A549 (cell line): ENCODE measurements at regions not wholly inside any gene's neighbourhood (a gene's known extent, or its start where the extent isn't known, plus 50 kb on each side); places are given as distances from the start of the nearest gene placed in this dataset.

Experiments
- BHLHE40 ChIP-seq: IDR thresholded peaks from 2 replicates; pipeline ENCODE4 v1.6.1; 2012; ENCODE audit warnings: low read depth, low read length, inconsistent platforms
- CTCF ChIP-seq: fragments of >200 bp; sonication (Bioruptor Twin); formaldehyde crosslinking; IDR thresholded peaks from 3 replicates; pipeline ENCODE4 v1.5.1; 2016
- MAZ ChIP-seq: fragments of 150-350 bp; IDR thresholded peaks from 2 replicates; pipeline ENCODE4 v1.6.1; 2014; ENCODE audit warnings: antibody characterized with exemption, low read depth, low read length, borderline replicate concordance
- POLR2A ChIP-seq: IDR thresholded peaks from 2 replicates; pipeline ENCODE4 v1.6.1; 2012; ENCODE audit warnings: mild to moderate bottlenecking, low read length
- POLR2AphosphoS2 ChIP-seq: conservative IDR thresholded peaks from 2 replicates; pipeline ENCODE4 v1.6.1; 2012; ENCODE audit warnings: low read length, improper control_type of control experiment, inconsistent platforms
- RCOR1 ChIP-seq: fragments of 150-350 bp; IDR thresholded peaks from 2 replicates; pipeline ENCODE4 v1.6.1; 2014; ENCODE audit warnings: antibody characterized with exemption, low read length, low read depth
- RNF2 ChIP-seq: fragments of 200-600 bp; sonication (generic); IDR thresholded peaks from 2 replicates; pipeline ENCODE4 v1.6.1; 2016; ENCODE audit warnings: low read depth, mild to moderate bottlenecking, antibody characterized with exemption, moderate library complexity, borderline replicate concordance
- ZSCAN20 ChIP-seq: fragments of 250-450 bp; sonication (Bioruptor Pico); IDR thresholded peaks from 2 replicates; pipeline ENCODE4 v1.8.0; 2022; ENCODE audit warnings: mild to moderate bottlenecking, moderate library complexity

GRCh38 chr11:13101644-13102512, 92.8 kb downstream of the RASSF10 start:
- TF ChIP-seq CTCF (no peak), MAZ (no peak), RNF2 (no peak), POLR2AphosphoS2 (no peak), RCOR1 (no peak), POLR2A (no peak), BHLHE40 (no peak), ZSCAN20 (no peak)
